NCI-H2171 treated with DMSO at 0.1 percent for 48 hours (cell line): ENCODE measurements at regions not wholly inside any gene's neighbourhood (a gene's known extent, or its start where the extent isn't known, plus 50 kb on each side); places are given as distances from the start of the nearest gene placed in this dataset.
"Not testable (repeated sequence)": the region's sequence is repeated elsewhere in the genome, so short reads cannot be mapped to it uniquely, and the experiment has no call there.

Experiments
- DNase-seq: peaks from one replicate; lab custom pipeline; 2025; lab: John Stamatoyannopoulos, UW

- DNase-seq, result no peak
These were observed 150.0 kb downstream of the RNASET2 start for GRCh38 chr6:166806217-166806838.

- DNase-seq, result no peak
These were observed 152.9 kb downstream of the RNASET2 start for GRCh38 chr6:166803471-166803870.

- no peak for DNase-seq
These were observed 153.9 kb downstream of the RNASET2 start for GRCh38 chr6:166802401-166802800.

- no peak for DNase-seq
These were observed 156.2 kb downstream of the RNASET2 start for GRCh38 chr6:166800137-166800536.

- DNase-seq, result no peak
These were observed 157.7 kb downstream of the RNASET2 start for GRCh38 chr6:166798652-166799051.

DNA sequence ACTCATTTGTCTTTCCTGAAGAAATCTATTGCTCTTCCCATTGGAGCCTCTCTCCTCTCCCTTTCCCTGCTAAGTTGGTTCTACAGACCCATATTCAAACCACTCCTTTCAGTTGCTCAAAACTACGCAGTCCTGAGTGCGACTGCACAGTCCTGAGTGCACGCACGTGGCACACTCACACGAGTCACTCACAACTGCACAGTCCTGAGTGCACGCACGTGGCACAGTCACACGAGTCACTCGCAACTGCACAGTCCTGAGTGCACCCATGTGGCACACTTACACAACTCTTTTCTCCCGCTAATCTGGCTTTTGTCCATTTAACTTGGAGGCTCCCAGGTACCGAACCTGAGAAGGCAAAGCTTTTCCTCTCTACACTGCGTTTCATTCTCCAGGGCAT, 159.7 kb downstream of the RNASET2 start:
- no peak for DNase-seq

- DNase-seq, result no peak
These were observed 160.5 kb downstream of the RNASET2 start for GRCh38 chr6:166795879-166796278.

DNA sequence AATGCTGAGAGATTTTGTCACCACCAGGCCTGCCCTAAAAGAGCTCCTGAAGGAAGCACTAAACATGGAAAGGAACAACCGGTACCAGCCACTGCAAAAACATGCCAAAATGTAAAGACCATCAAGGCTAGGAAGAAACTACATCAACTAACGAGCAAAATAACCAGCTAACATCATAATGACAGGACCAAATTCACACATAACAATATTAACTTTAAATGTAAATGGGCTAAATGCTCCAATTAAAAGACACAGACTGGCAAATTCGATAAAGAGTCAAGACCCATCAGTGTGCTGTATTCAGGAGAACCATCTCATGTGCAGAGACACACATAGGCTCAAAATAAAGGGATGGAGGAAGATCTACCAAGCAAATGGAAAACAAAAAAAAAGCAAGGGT, 163.8 kb upstream of the RPS6KA2 start:
- DNase-seq, result not testable (repeated sequence)

DNA sequence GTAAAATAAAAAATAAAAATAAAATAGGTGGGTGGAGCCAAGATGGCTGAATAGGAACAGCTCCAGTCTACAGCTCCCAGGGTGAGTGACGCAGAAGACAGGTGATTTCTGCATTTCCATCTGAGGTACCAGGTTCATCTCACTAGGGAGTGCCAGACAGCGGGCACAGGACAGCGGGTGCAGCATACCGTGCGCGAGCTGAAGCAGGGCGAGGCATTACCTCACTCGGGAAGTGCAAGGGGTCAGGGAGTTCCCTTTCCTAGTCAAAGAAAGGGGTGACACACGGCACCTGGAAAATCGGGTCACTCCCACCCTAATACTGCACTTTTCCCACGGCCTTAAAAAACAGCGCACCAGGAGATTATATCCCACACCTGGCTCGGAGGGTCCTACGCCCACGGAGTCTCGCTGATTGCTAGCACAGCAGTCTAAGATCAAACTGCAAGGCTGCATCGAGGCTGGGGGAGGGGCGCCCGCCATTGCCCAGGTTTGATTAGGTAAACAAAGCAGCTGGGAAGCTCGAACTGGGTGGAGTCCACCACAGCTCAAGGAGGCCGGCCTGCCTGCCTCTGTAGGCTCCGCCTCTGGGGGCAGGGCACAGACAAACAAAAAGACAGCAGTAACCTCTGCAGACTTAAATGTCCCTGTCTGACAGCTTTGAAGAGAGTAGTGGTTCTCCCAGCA, 161.9 kb upstream of the RPS6KA2 start:
- DNase-seq, result not testable (repeated sequence)

DNA sequence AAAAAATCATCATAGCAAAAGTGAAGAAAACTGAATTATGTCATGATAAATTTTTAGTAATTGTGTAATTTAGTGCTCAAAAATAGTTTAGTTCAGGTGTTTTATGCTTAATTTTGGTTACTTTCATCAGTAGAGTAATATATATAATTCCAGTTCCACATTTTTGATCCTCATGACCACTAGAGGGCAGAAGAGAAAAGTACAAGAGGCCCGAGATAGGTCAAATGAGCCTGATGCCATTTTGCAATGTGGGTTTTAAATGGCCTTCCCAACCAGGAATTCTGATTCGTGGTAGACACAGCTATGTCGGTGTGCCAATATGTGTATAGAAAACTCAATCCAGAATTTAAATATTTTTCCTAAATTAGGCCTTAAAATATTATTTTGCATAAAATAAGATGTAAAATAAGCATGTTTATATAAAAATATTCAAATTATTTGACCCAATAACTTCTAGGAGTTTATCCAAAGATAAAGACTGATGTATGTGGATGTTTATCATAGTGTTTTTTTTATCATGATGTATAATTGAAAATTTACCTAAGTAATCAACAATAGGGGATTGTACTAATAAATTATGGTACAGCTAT, 159.7 kb upstream of the RPS6KA2 start:
- DNase-seq, result peak; percentile 67

GRCh38 chr6:166785131-166785530, 158.1 kb upstream of the RPS6KA2 start:
- DNase-seq, result no peak

- no peak for DNase-seq
These were observed 157.6 kb upstream of the RPS6KA2 start for GRCh38 chr6:166784691-166785090.

DNA sequence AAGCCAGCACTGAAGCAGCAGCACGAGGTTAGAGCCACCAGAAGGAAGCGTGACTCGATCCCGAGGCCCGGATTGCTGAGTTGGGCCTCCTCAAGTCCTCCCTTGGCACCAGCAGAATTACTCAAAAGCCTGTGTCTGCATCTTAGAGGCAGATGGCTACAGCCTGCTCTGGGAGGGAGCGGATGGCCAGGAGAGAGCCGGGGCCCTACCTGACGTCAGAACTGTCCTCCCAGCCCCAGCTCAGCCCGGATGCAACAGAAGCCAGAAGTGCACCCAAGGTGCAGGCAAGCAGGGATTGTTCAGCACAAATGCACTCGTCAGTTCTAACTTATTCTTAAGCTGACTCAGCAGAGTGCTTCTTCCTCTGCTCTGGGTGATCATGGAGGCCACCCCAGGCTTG, 155.5 kb upstream of the RPS6KA2 start:
- no peak for DNase-seq

DNA sequence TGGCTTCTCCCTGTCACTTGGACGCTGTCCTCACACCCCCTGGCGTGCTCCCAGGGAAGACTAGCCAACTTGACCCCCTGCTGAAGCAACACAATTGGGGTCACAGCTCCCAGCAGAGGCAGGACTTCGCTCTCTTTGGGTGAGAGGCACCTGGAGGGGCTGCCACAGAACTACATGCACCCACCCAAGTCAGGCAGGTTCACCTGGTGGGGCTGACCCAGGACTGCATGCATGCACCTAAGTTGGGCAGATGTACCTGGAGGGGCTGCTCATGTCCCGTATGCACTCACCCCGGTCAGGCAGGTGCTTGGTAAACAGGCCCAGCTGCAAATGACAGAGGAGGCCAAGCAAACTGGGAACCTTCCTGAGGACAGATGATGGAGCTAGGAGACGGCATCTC, 154.3 kb upstream of the RPS6KA2 start:
- no peak for DNase-seq

DNA sequence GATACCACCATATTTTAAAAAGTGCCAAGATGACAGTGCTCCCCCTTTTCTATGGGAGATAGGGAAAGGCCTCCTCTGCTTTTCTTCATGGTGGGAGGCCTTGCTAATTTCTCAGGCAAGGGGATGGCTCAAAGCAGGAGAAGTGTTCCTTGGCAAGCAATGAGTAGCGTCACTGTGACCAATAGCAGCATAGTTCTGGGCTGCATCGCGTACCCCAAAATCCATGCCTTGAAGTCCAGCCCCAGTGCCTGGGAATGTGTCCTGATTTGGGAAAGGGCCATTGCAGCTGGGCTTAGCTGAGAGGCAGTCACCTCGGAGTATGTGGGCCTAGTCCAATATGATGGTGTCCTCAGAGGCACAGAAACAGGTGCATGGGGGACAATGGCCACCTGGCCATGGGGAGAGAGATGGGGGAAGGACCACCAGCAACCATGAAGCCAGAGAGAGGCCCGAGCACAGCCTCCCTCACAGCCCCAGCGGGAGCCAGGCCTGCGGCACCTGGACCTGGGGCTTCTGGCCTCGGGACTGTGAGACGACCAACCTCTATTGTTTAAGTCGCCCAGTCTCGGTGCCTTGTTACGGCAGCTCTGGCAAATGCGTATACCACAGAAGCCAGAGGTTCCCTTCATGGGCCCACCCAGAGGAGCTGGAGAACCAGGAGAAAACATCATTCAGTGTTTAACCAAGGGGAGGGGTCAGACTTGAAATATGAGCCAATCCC, 153.1 kb upstream of the RPS6KA2 start:
- no peak for DNase-seq

GRCh38 chr6:166779381-166779780, 152.3 kb upstream of the RPS6KA2 start:
- DNase-seq, result no peak

DNA sequence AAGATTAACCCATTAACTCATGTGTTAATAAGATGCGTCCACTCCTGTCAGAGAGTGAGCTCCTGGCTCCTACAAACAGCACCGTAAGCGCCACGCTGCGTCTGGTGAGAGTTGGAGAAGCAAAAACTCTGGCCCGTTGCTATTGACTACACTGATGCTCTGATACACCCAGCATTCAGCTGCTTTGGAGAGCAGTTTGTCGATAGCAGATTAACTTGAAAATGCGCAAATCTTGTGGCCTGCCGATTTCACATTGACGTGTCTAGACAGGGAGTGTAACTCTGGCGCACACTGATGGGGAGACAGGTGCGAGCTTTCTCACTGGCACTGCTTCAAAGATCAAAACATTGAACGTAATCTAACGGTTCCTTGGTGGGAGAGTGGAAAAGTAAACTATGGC, 151.7 kb upstream of the RPS6KA2 start:
- DNase-seq, result no peak

DNA sequence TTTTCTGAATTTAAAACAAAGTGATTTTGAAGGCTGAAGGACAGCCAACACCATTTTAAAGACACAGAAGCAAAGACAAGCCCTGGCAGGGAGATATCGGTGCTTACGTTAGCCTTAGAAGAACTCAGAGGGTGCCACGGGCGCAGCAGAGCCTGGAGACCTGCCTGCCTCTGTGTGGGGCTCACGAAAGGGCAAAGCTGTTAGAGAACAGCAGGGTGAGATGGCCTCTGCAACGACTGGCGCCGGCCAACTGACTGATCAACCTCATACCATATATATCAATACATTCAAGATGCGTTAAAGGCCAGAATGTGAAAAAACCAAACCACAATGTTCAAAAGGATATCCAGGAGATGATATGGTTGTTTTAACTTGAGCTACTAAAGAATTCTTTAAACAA, 151.0 kb upstream of the RPS6KA2 start:
- DNase-seq, result no peak

DNA sequence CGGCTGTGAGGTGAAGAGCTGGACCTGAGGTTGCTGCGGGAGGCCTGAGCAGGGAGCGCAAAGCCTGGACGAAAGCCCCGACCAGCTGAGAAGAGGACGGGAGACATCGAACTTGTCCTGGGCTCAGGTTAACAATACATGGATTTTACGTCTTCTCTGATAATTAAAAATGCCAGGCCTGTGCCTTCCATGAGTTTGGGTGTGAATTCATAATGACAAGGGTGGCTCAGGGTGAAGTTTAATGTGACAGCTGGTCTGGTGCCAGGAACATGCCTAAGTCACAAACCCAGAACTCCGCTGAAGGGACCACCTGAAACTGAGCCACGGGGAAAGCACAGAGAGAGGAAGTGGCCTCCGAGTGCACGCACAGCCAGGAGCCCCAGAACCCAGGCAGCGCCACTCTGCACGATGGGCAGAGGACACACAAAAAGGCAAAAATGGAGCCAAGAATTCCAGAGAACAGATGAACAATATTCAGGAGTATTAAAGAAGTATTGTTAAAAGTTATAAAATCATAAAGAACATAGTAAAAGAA, 150.1 kb upstream of the RPS6KA2 start:
- DNase-seq, result no peak

DNA sequence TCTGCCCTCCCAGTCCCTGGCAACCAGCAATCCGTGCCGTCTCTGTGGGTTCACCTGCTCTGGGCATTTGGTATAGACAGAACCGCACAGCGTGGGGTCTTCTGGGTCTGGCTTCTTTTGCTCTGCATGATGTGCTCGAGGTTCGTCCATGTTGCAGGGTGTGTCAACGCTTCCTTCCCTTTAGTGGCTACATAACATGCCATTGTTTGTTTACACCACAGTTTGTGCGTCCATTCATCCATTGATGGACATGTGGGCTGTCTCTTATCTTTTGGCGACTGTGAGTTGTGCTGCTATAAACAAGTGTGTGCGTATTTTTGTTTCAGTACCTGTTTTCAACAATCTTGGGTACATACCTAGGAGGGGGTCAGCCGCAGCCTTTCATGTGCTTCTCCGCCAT, 149.5 kb upstream of the RPS6KA2 start:
- no peak for DNase-seq

GRCh38 chr6:166775923-166776220, 148.8 kb upstream of the RPS6KA2 start:
- DNase-seq, result no peak

DNA sequence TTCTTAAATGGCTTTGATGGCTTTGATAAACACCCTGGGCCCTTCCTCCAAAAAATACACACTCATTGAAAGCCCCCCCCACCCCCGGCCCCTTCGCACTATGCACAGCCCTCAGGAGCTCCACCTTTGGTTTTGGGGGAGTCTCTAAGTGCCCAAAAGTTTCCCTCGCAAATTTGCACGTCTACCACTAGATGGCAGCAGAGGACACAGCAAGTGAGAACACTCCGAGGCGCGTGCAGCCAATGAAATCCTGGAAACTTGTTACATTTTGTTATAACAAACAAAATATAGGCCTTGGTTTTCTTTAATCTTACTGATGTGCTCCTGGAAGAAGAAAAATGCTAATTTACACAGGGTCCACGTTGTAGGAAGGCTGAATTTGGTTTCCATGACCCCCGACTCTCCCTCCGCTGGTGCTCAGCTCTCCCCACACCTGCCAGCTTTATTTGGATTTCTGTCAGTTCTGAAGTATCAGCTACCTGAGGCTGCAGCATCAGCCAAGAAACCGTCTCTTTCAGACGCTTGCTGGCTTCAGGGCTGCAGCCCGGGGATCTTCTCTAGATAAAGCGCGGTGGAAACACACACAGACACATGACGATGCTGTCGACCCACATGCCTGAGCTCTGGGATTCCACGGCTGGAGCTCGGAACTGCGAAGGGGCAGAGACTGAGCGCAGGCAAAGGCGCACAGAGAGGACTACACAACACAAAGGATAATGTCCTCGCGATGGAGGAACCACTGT, 148.3 kb upstream of the RPS6KA2 start:
- DNase-seq, result peak; percentile 71
